AG04449 (cell line): ENCODE measurements at regions not wholly inside any gene's neighbourhood (a gene's known extent, or its start where the extent isn't known, plus 50 kb on each side); places are given as distances from the start of the nearest gene placed in this dataset.
"Not testable (repeated sequence)": the region's sequence is repeated elsewhere in the genome, so short reads cannot be mapped to it uniquely, and the experiment has no call there.

Source experiments
- CTCF ChIA-PET: fragments of 350-600 bp; formaldehyde crosslinking; extraction: SDS; loops from one replicate; lab custom pipeline; 2021; ENCODE audit warnings: antibody characterized with exemption; lab: Yijun Ruan, JAX
- POLR2A ChIA-PET: fragments of 400-600, 350-600 bp; formaldehyde crosslinking; extraction: SDS; loops from one replicate; lab custom pipeline; 2020; ENCODE audit warnings: antibody characterized with exemption, inconsistent platforms; lab: Yijun Ruan, JAX
- DNase-seq: peaks from one replicate; pipeline ENCODE4 v3.0.0-alpha.2; 2010; ENCODE audit warnings: low read depth, low spot score
- H3K4me3 ChIP-seq: 2 replicates; pipeline ENCODE4 v1.5.1; 2011; ENCODE audit warnings: low read depth, mild to moderate bottlenecking, control low read depth, low read length
- CTCF ChIP-seq: IDR thresholded peaks from one replicate; pipeline ENCODE4 v1.5.1; 2011; ENCODE audit warnings: mild to moderate bottlenecking, moderate library complexity, low read length, control low read depth, inconsistent platforms; ENCODE audit not compliant: insufficient read depth; ENCODE audit errors: missing control alignments

- ChIA-PET POLR2A (no interaction called here), CTCF (no interaction called here)
- TF ChIP-seq CTCF, result no peak
- DNase-seq, result no peak
- H3K4me3 ChIP-seq, result no peak overlapping the region
Measured at GRCh38 chr2:145800151-145801091, 1280.5 kb upstream of the ZEB2 start.

GRCh38 chr2:145799595-145800108 lies 1279.7 kb upstream of the ZEB2 start:
- CTCF ChIA-PET, result no interaction called here

GRCh38 chr2:145798419-145798818 lies 1278.5 kb upstream of the ZEB2 start:
- ChIA-PET POLR2A (no interaction called here), CTCF (no interaction called here)
- H3K4me3 ChIP-seq, result no peak overlapping the region
- DNase-seq, result no peak
- no peak for TF ChIP-seq CTCF

More at GRCh38 chr2:145799595-145800108, 1279.7 kb upstream of the ZEB2 start:
- TF ChIP-seq CTCF, result no peak
- DNase-seq, result no peak
- POLR2A ChIA-PET, result no interaction called here
- H3K4me3 ChIP-seq, result no peak overlapping the region

GRCh38 chr2:145797692-145798091 lies 1277.8 kb upstream of the ZEB2 start:
- CTCF ChIA-PET, result no interaction called here
- DNase-seq, result no peak
- POLR2A ChIA-PET, result no interaction called here

GRCh38 chr2:145792745-145793144 lies 1272.8 kb upstream of the ZEB2 start:
- no peak for DNase-seq
- ChIA-PET POLR2A (no interaction called here), CTCF (no interaction called here)
- TF ChIP-seq CTCF, result no peak
- H3K4me3 ChIP-seq, result no peak overlapping the region

More at GRCh38 chr2:145797692-145798091, 1277.8 kb upstream of the ZEB2 start:
- TF ChIP-seq CTCF, result no peak
- H3K4me3 ChIP-seq, result no peak overlapping the region

- no peak for DNase-seq
- CTCF ChIA-PET, result no interaction called here
- no peak for TF ChIP-seq CTCF
- no peak overlapping the region for H3K4me3 ChIP-seq
- POLR2A ChIA-PET, result no interaction called here
Measured at GRCh38 chr2:145789636-145790035, 1269.7 kb upstream of the ZEB2 start.

GRCh38 chr2:145787597-145788361 lies 1267.9 kb upstream of the ZEB2 start:
- DNase-seq, H3K4me3 ChIP-seq, CTCF ChIA-PET, POLR2A ChIA-PET: not testable (repeated sequence)

GRCh38 chr2:145782607-145783006 lies 1262.7 kb upstream of the ZEB2 start:
- H3K4me3 ChIP-seq, CTCF ChIA-PET, POLR2A ChIA-PET, DNase-seq: not testable (repeated sequence)
